SW480 (cell line): ENCODE measurements at regions not wholly inside any gene's neighbourhood (a gene's known extent, or its start where the extent isn't known, plus 50 kb on each side); places are given as distances from the start of the nearest gene placed in this dataset.

ENCODE experiments used
- DNase-seq: peaks from one replicate; pipeline ENCODE4 v3.0.0-alpha.2; 2016; ENCODE audit warnings: low spot score

- DNase-seq: no peak
These were observed 169.3 kb downstream of the ZBTB18 start for GRCh38 chr1:244220410-244220809.

- DNase-seq: no peak
These were observed 170.9 kb downstream of the ZBTB18 start for GRCh38 chr1:244221991-244222390.

- DNase-seq: no peak
These were observed 173.7 kb downstream of the ZBTB18 start for GRCh38 chr1:244224487-244225430.

- DNase-seq: no peak
These were observed 175.4 kb downstream of the ZBTB18 start for GRCh38 chr1:244226435-244226834.

GRCh38 chr1:244230470-244230869 is 179.4 kb downstream of the ZBTB18 start:
- DNase-seq: no peak

- no peak for DNase-seq
These were observed 180.1 kb downstream of the ZBTB18 start for GRCh38 chr1:244231193-244231571.

- peak; percentile 46 for DNase-seq
These were observed 180.7 kb downstream of the ZBTB18 start for GRCh38 chr1:244231572-244232315.

GRCh38 chr1:244234009-244234643 is 183.0 kb downstream of the ZBTB18 start:
- DNase-seq: no peak

GRCh38 chr1:244235157-244235556 is 184.1 kb downstream of the ZBTB18 start:
- DNase-seq: no peak

- DNase-seq: no peak
These were observed 185.0 kb downstream of the ZBTB18 start for GRCh38 chr1:244236101-244236500.

- DNase-seq: no peak
These were observed 185.6 kb downstream of the ZBTB18 start for GRCh38 chr1:244236721-244237120.

- DNase-seq: no peak
These were observed 186.4 kb downstream of the ZBTB18 start for GRCh38 chr1:244237445-244237844.

GRCh38 chr1:244239261-244239770 is 188.2 kb downstream of the ZBTB18 start:
- peak; percentile 23 for DNase-seq

- no peak for DNase-seq
These were observed 190.4 kb downstream of the ZBTB18 start for GRCh38 chr1:244241438-244241837.

- no peak for DNase-seq
These were observed 191.4 kb downstream of the ZBTB18 start for GRCh38 chr1:244242446-244242845.

GRCh38 chr1:244246334-244246733 is 195.3 kb downstream of the ZBTB18 start:
- DNase-seq: no peak

GRCh38 chr1:244248426-244248825 is 197.3 kb downstream of the ZBTB18 start:
- DNase-seq: no peak

- no peak for DNase-seq
These were observed 199.5 kb downstream of the ADSS2 start for GRCh38 chr1:244252211-244252610.

- no peak for DNase-seq
These were observed 197.2 kb downstream of the ADSS2 start for GRCh38 chr1:244254467-244254866.

GRCh38 chr1:244255426-244255965 is 196.2 kb downstream of the ADSS2 start:
- no peak for DNase-seq

GRCh38 chr1:244256086-244256676 is 195.5 kb downstream of the ADSS2 start:
- no peak for DNase-seq

- DNase-seq: no peak
These were observed 187.5 kb downstream of the ADSS2 start for GRCh38 chr1:244264163-244264562.
